ENCODE measurements at regions not wholly inside any gene's neighbourhood (a gene's known extent, or its start where the extent isn't known, plus 50 kb on each side); places are given as distances from the start of the nearest gene placed in this dataset.

DNA sequence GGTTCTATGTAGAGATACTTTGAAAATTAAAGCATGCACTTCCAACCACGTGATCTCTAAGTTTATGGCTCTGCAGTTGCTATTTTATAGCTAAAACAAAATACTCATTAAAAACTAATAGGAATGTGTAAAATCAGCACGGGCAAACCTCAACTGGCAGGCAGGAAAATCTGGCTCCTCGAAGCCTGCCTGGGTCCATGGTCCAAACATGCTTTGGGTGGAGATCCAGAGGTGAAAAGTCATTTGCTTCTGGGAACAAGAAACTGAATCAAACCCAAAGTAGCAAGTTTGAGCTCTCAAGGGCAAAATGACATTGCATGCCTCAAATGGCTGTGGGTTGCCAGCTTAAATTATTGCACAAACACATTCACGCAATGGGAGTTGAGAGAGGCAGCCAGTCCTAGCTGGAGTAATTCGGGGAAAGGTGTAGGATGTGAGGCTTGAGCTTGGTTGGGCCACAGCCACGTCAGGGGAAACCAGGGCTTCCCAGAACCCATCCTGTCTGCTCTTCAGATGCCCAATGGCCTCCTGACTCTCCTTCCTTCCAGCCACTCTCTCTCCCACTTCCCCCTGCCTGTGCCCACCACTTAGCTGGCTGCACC, 75.2 kb upstream of the LCLAT1 start:
- H3K27ac ChIP-seq (ENCODE audit: low read depth, low read length): no peak overlapping the region
- DNase-seq (ENCODE audit: low read depth, low spot score): no peak

GRCh38 chr2:30372826-30373225, 74.2 kb upstream of the LCLAT1 start:
- Histone ChIP-seq H3K9me3 (ENCODE audit: control insufficient read depth, insufficient read depth, low read length) (no peaks in the 10 kb centered on the region), H3K27ac (ENCODE audit: low read depth, low read length) (no peak overlapping the region), H3K27me3 (ENCODE audit: control insufficient read depth, insufficient read depth, low read length) (no peaks in the 10 kb centered on the region), H3K4me3 (ENCODE audit: low read depth, low read length) (no peak overlapping the region)
- POLR2A ChIA-PET: interaction anchor here (0.6 to 1.3 kb wide), 3 partner anchors 53 to 142 kb away, joined by 4 to 7 read pairs (median 7); partner anchors contain the start of gene LBH
- DNase-seq (ENCODE audit: low read depth, low spot score): no peak
- CTCF ChIA-PET: interaction anchor here (1.3 to 1.7 kb wide), 2 partner anchors 13 to 339 kb away, joined by 3 to 5 read pairs; no protein-coding TSS in a partner anchor
- TF ChIP-seq CTCF (IDR thresholded peaks at IDR 0.05; ENCODE audit: low read depth, low read length): no peak

More for the DNA sequence above, 75.2 kb upstream of the LCLAT1 start:
- no peak for TF ChIP-seq CTCF (IDR thresholded peaks at IDR 0.05; ENCODE audit: low read depth, low read length)
- Histone ChIP-seq H3K4me3 (ENCODE audit: low read depth, low read length) (no peak overlapping the region), H3K27me3 (ENCODE audit: control insufficient read depth, insufficient read depth, low read length) (no peaks in the 10 kb centered on the region), H3K9me3 (ENCODE audit: control insufficient read depth, insufficient read depth, low read length) (no peaks in the 10 kb centered on the region)
- POLR2A ChIA-PET: interaction anchor here (0.6 to 1.3 kb wide), 2 partner anchors 67 to 141 kb away, joined by 4 to 7 read pairs; partner anchors contain the start of gene LBH
- CTCF ChIA-PET: interaction anchor here (0.6 to 1.7 kb wide), 2 partner anchors 31 to 340 kb away, joined by 3 to 5 read pairs; no protein-coding TSS in a partner anchor

DNA sequence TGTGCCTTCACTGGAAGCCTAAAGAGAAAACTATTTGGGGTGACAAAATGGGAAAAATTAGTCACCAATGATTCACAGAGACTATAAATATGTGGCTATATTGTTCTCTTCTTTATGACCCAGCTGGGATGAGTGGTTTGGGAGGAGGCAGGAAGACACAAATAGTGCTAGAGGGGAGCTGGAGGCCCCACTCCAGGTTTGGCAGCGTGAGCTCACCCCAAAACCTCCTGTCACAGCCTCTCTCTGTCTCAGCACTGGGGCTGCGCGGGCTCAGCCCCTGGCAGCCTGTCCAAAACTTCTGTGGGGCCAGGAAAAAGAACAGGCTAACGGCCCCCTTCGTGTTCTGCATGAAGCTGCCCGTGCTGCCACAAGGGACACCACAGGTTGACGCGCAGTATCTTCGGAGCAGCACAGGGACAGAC, 73.2 kb upstream of the LCLAT1 start:
- H3K4me3 ChIP-seq (ENCODE audit: low read depth, low read length): no peak overlapping the region
- ChIA-PET POLR2A (interaction anchor here (0.7 to 1.3 kb wide), 5 partner anchors 52 to 143 kb away, joined by 3 to 7 read pairs (median 3); partner anchors contain the start of gene LBH), CTCF (interaction anchor here (0.7 to 1.3 kb wide), 3 partner anchors 12 to 338 kb away, joined by 3 to 11 read pairs (median 3); no protein-coding TSS in a partner anchor)
- no peak for DNase-seq (ENCODE audit: low read depth, low spot score)
- H3K9me3 ChIP-seq (ENCODE audit: control insufficient read depth, insufficient read depth, low read length): no peaks in the 10 kb centered on the region
- peak overlapping the region; percentile 48 for H3K27ac ChIP-seq (ENCODE audit: low read depth, low read length)
- no peak for TF ChIP-seq CTCF (IDR thresholded peaks at IDR 0.05; ENCODE audit: low read depth, low read length)
- H3K27me3 ChIP-seq (ENCODE audit: control insufficient read depth, insufficient read depth, low read length): no peaks in the 10 kb centered on the region

DNA sequence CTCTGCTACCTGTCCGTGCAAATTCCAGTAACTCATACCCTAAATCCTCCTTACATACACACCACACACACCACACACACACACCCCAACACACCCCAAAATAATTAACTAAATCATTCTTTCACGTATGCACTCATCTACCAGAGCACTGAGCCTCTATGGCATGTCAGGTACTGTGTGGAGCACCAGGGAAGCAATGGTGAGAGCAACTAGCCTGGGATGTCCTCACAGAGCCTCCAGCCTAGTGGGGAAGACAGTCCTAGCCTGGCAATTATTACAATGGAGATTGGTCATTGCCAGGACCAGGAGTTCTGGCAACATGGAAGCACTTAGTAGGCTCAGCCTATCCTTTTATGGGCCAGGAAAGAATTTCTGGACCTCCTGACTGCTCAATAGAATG, 72.7 kb upstream of the LCLAT1 start:
- H3K9me3 ChIP-seq (ENCODE audit: control insufficient read depth, insufficient read depth, low read length): no peaks in the 10 kb centered on the region
- no peak for TF ChIP-seq CTCF (IDR thresholded peaks at IDR 0.05; ENCODE audit: low read depth, low read length)
- H3K27me3 ChIP-seq (ENCODE audit: control insufficient read depth, insufficient read depth, low read length): no peaks in the 10 kb centered on the region
- no peak for DNase-seq (ENCODE audit: low read depth, low spot score)
- no peak overlapping the region for H3K4me3 ChIP-seq (ENCODE audit: low read depth, low read length)
- CTCF ChIA-PET: no interaction called here
- peak overlapping the region; percentile 48 for H3K27ac ChIP-seq (ENCODE audit: low read depth, low read length)
- POLR2A ChIA-PET: interaction anchor here (0.8 to 1.3 kb wide), 4 partner anchors 74 to 143 kb away, joined by 3 read pairs; partner anchors contain the start of gene LBH

DNA sequence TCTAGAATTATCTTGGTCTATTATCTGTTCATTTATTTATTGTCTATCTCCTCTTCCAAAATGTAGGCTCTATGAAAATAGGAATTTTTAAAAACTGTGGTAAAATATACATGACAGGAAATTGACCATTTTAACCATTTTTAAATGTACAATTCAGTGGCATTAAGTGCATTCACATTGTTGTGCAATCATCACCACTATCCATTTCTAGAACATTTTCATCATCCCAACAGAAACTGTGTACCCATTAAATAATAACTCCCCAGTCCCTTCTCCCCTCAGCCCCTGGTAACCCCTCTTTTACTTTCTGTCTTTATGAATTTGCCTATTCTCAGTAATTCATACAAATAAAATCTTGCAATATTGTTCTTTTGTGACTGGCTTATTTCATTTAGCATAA, 71.1 kb upstream of the LCLAT1 start:
- TF ChIP-seq CTCF (IDR thresholded peaks at IDR 0.05; ENCODE audit: low read depth, low read length): no peak

More for the DNA sequence above, 71.1 kb upstream of the LCLAT1 start:
- no peak overlapping the region for H3K27ac ChIP-seq (ENCODE audit: low read depth, low read length)
- H3K4me3 ChIP-seq (ENCODE audit: low read depth, low read length): no peak overlapping the region
- ChIA-PET CTCF (no interaction called here), POLR2A (no interaction called here)
- no peaks in the 10 kb centered on the region for H3K9me3 ChIP-seq (ENCODE audit: control insufficient read depth, insufficient read depth, low read length)
- H3K27me3 ChIP-seq (ENCODE audit: control insufficient read depth, insufficient read depth, low read length): no peaks in the 10 kb centered on the region
- no peak for DNase-seq (ENCODE audit: low read depth, low spot score)
